SU-DHL-6 (cell line): ENCODE measurements at regions not wholly inside any gene's neighbourhood (a gene's known extent, or its start where the extent isn't known, plus 50 kb on each side); places are given as distances from the start of the nearest gene placed in this dataset.

Experiments used
- H2AFZ ChIP-seq: fragments of 200-600 bp; sonication (generic); 2 replicates; pipeline ENCODE4 v1.6.1; 2014; ENCODE audit warnings: low read depth, mild to moderate bottlenecking, moderate library complexity, mixed read lengths, antibody characterized with exemption, low read length; ENCODE audit not compliant: severe bottlenecking
- H3F3A ChIP-seq: fragments of 200-600 bp; shearing (Covaris generic); 2 replicates; pipeline ENCODE4 v1.6.0; 2016; ENCODE audit warnings: antibody characterized with exemption, mild to moderate bottlenecking; ENCODE audit not compliant: insufficient read depth
- H3K27ac ChIP-seq: fragments of 200-600 bp; sonication (generic); 2 replicates; pipeline ENCODE4 v1.5.1; 2016; ENCODE audit warnings: low read depth, mild to moderate bottlenecking, low read length, moderate library complexity, mixed read lengths
- H3K27me3 ChIP-seq: fragments of 200-600 bp; sonication (generic), shearing (Covaris generic); 2 replicates; pipeline ENCODE4 v1.6.0; 2014; ENCODE audit warnings: mild to moderate bottlenecking, low read length
- H3K36me3 ChIP-seq: fragments of 200-600 bp; sonication (generic); 2 replicates; pipeline ENCODE4 v1.6.1; 2014; ENCODE audit warnings: mild to moderate bottlenecking, low read length, mixed read lengths
- H3K4me2 ChIP-seq: fragments of 300-600, 200-600 bp; shearing (Covaris generic), sonication (generic); 2 replicates; pipeline ENCODE4 v1.6.0; 2014; ENCODE audit warnings: low read length, low read depth, mild to moderate bottlenecking; ENCODE audit not compliant: poor library complexity, severe bottlenecking
- H3K4me3 ChIP-seq: fragments of 200-600 bp; sonication (generic); 2 replicates; pipeline ENCODE4 v1.5.1; 2014; ENCODE audit warnings: antibody characterized with exemption, low read length, mild to moderate bottlenecking, mixed read lengths; ENCODE audit not compliant: insufficient read depth, poor library complexity, severe bottlenecking
- H3K79me2 ChIP-seq: fragments of 200-600 bp; sonication (generic); 2 replicates; pipeline ENCODE4 v1.6.1; 2014; ENCODE audit warnings: mild to moderate bottlenecking, low read length, moderate library complexity; ENCODE audit not compliant: insufficient read depth
- H3K9ac ChIP-seq: fragments of 200-600 bp; sonication (generic); 2 replicates; pipeline ENCODE4 v1.7.0; 2014; ENCODE audit warnings: mild to moderate bottlenecking, low read length
- H3K9me2 ChIP-seq: fragments of 200-600 bp; sonication (generic); replicated peaks from 2 replicates; pipeline ENCODE4 v1.6.1; 2014; ENCODE audit warnings: low read length; ENCODE audit not compliant: insufficient read depth
- H3K9me3 ChIP-seq: fragments of 200-600 bp; sonication (generic); 2 replicates; pipeline ENCODE4 v1.6.1; 2014; ENCODE audit warnings: low read length, mixed read lengths; ENCODE audit not compliant: insufficient read depth
- H4K20me1 ChIP-seq: fragments of 200-600 bp; sonication (generic); 2 replicates; pipeline ENCODE4 v1.6.1; 2014; ENCODE audit warnings: low read depth, mild to moderate bottlenecking, antibody characterized with exemption, low read length, moderate library complexity, mixed read lengths
- CTCF ChIP-seq: fragments of 200-600 bp; sonication (generic); IDR thresholded peaks from one replicate; pipeline ENCODE4 v1.5.1; 2017; ENCODE audit warnings: antibody characterized with exemption, mild to moderate bottlenecking, low read length, moderate library complexity; ENCODE audit not compliant: insufficient read depth, poor library complexity, severe bottlenecking
- EZH2phosphoT487 ChIP-seq: fragments of 200-600 bp; sonication (generic), shearing (Covaris generic); conservative IDR thresholded peaks from 2 replicates; pipeline ENCODE4 v1.6.1; 2018; ENCODE audit warnings: mild to moderate bottlenecking, antibody characterized with exemption, low read length, moderate library complexity, mixed read lengths

GRCh38 chr10:130924138-130924819 lies 387.2 kb downstream of the TCERG1L start:
- Histone ChIP-seq H3K9me2 (no peaks in the 10 kb centered on the region), H3K9ac (no peak overlapping the region), H2AFZ (no peak overlapping the region), H3K27ac (no peak overlapping the region), H3F3A (no peaks in the 10 kb centered on the region), H3K27me3 (no peaks in the 10 kb centered on the region), H3K4me3 (no peak overlapping the region), H3K36me3 (no peaks in the 10 kb centered on the region), H3K79me2 (no peaks in the 10 kb centered on the region), H4K20me1 (no peaks in the 10 kb centered on the region), H3K9me3 (peaks cover 20% of the 10 kb centered on the region; the same call in 1 of the 2 replicates), H3K4me2 (no peak overlapping the region)
- TF ChIP-seq CTCF, result no peak
- TF ChIP-seq EZH2phosphoT487, result no peak

- H3K79me2 ChIP-seq, result no peaks in the 10 kb centered on the region
- no peak overlapping the region for H3K4me2 ChIP-seq
- H2AFZ ChIP-seq, result no peak overlapping the region
- H3K27me3 ChIP-seq, result no peaks in the 10 kb centered on the region
- no peaks in the 10 kb centered on the region for H4K20me1 ChIP-seq
- TF ChIP-seq EZH2phosphoT487 (no peak), CTCF (no peak)
- no peak overlapping the region for H3K4me3 ChIP-seq
- H3K9me3 ChIP-seq, result peaks cover 20% of the 10 kb centered on the region; the same call in 1 of the 2 replicates
- no peak overlapping the region for H3K27ac ChIP-seq
- H3K36me3 ChIP-seq, result no peaks in the 10 kb centered on the region
- no peaks in the 10 kb centered on the region for H3F3A ChIP-seq
- no peak overlapping the region for H3K9ac ChIP-seq
- H3K9me2 ChIP-seq, result no peaks in the 10 kb centered on the region
Observed at GRCh38 chr10:130926442-130926841, 385.1 kb downstream of the TCERG1L start.

- H3K27ac ChIP-seq, result no peak overlapping the region
- peaks cover 20% of the 10 kb centered on the region; the same call in 1 of the 2 replicates for H3K9me3 ChIP-seq
- TF ChIP-seq EZH2phosphoT487, result no peak
- TF ChIP-seq CTCF, result no peak
- no peak overlapping the region for H3K4me2 ChIP-seq
- H3F3A ChIP-seq, result no peaks in the 10 kb centered on the region
- H3K9me2 ChIP-seq, result no peaks in the 10 kb centered on the region
- H3K36me3 ChIP-seq, result no peaks in the 10 kb centered on the region
- no peak overlapping the region for H3K4me3 ChIP-seq
- no peak overlapping the region for H2AFZ ChIP-seq
- no peaks in the 10 kb centered on the region for H4K20me1 ChIP-seq
- H3K27me3 ChIP-seq, result no peaks in the 10 kb centered on the region
- no peak overlapping the region for H3K9ac ChIP-seq
- H3K79me2 ChIP-seq, result no peaks in the 10 kb centered on the region
Observed at GRCh38 chr10:130927157-130927556, 384.4 kb downstream of the TCERG1L start.
